ENCODE measurements at regions not wholly inside any gene's neighbourhood (a gene's known extent, or its start where the extent isn't known, plus 50 kb on each side); places are given as distances from the start of the nearest gene placed in this dataset.
A peak's percentile ranks its signal among the peaks of the same experiment; 100 is the strongest.

- peak; percentile 93 to 96 for ATAC-seq (replicated peaks)
- Mint-ChIP-seq H3K27ac (no peak overlapping the region), H3K4me3 (no peak overlapping the region), H3K27me3 (no peaks in the 10 kb centered on the region), H3K36me3 (no peaks in the 10 kb centered on the region), H3K4me1 (no peaks in the 10 kb centered on the region), H3K9me3 (no peaks in the 10 kb centered on the region)
- peak; percentile 30 for DNase-seq
Observed at GRCh38 chr18:11518788-11519685, 90.4 kb upstream of the SLC35G4 start.

GRCh38 chr18:11517704-11518103 is 91.7 kb upstream of the SLC35G4 start:
- Mint-ChIP-seq H3K27me3 (no peaks in the 10 kb centered on the region), H3K4me1 (no peaks in the 10 kb centered on the region), H3K27ac (no peak overlapping the region), H3K36me3 (no peaks in the 10 kb centered on the region), H3K9me3 (no peaks in the 10 kb centered on the region), H3K4me3 (no peak overlapping the region)
- DNase-seq (no peak), ATAC-seq (replicated peaks) (no peak)

- DNase-seq (no peak), ATAC-seq (replicated peaks) (no peak)
- H3K4me3 Mint-ChIP-seq, result no peak overlapping the region
- H3K27ac Mint-ChIP-seq, result no peak overlapping the region
- H3K4me1 Mint-ChIP-seq, result peaks cover under 1 to 1% of the 10 kb centered on the region in 2 donors
- H3K36me3 Mint-ChIP-seq, result no peaks in the 10 kb centered on the region
- no peaks in the 10 kb centered on the region for H3K9me3 Mint-ChIP-seq
- H3K27me3 Mint-ChIP-seq, result no peaks in the 10 kb centered on the region
Observed at GRCh38 chr18:11516751-11517503, 92.5 kb upstream of the SLC35G4 start.

- Mint-ChIP-seq H3K27me3 (no peaks in the 10 kb centered on the region), H3K36me3 (no peaks in the 10 kb centered on the region), H3K4me3 (no peak overlapping the region), H3K27ac (no peak overlapping the region), H3K9me3 (no peaks in the 10 kb centered on the region), H3K4me1 (peaks cover 4 to 9% of the 10 kb centered on the region in 2 donors)
- no peak for DNase-seq
- ATAC-seq (replicated peaks), result no peak
Observed at GRCh38 chr18:11514267-11514666, 95.1 kb upstream of the SLC35G4 start.

GRCh38 chr18:11512096-11513025 is 97.0 kb upstream of the SLC35G4 start:
- ATAC-seq (replicated peaks) (no peak), DNase-seq (no peak)
- H3K27me3 Mint-ChIP-seq, result no peaks in the 10 kb centered on the region
- H3K36me3 Mint-ChIP-seq, result no peaks in the 10 kb centered on the region
- no peak overlapping the region for H3K4me3 Mint-ChIP-seq
- H3K27ac Mint-ChIP-seq, result no peak overlapping the region
- H3K9me3 Mint-ChIP-seq, result no peaks in the 10 kb centered on the region
- H3K4me1 Mint-ChIP-seq, result peaks cover 4 to 9% of the 10 kb centered on the region in 2 donors

GRCh38 chr18:11511434-11512095 is 97.8 kb upstream of the SLC35G4 start:
- ATAC-seq (replicated peaks) (peak in 1 of 2 donors; percentile 38), DNase-seq (no peak)
- H3K9me3 Mint-ChIP-seq, result no peaks in the 10 kb centered on the region
- H3K4me3 Mint-ChIP-seq, result no peak overlapping the region
- no peaks in the 10 kb centered on the region for H3K27me3 Mint-ChIP-seq
- H3K4me1 Mint-ChIP-seq, result peaks cover 4 to 9% of the 10 kb centered on the region in 2 donors
- peak overlapping the region; percentile 33 for H3K27ac Mint-ChIP-seq
- H3K36me3 Mint-ChIP-seq, result no peaks in the 10 kb centered on the region

- H3K27me3 Mint-ChIP-seq, result no peaks in the 10 kb centered on the region
- peaks cover 2 to 8% of the 10 kb centered on the region in 2 donors for H3K4me1 Mint-ChIP-seq
- no peak for ATAC-seq (replicated peaks)
- no peaks in the 10 kb centered on the region for H3K36me3 Mint-ChIP-seq
- no peak for DNase-seq
- H3K4me3 Mint-ChIP-seq, result no peak overlapping the region
- no peaks in the 10 kb centered on the region for H3K9me3 Mint-ChIP-seq
- no peak overlapping the region for H3K27ac Mint-ChIP-seq
Observed at GRCh38 chr18:11506856-11507255, 102.5 kb upstream of the SLC35G4 start.

- H3K27me3 Mint-ChIP-seq, result no peaks in the 10 kb centered on the region
- no peaks in the 10 kb centered on the region for H3K36me3 Mint-ChIP-seq
- no peaks in the 10 kb centered on the region for H3K4me1 Mint-ChIP-seq
- no peak for DNase-seq
- H3K9me3 Mint-ChIP-seq, result no peaks in the 10 kb centered on the region
- ATAC-seq (replicated peaks), result no peak
- H3K27ac Mint-ChIP-seq, result no peak overlapping the region
- H3K4me3 Mint-ChIP-seq, result no peak overlapping the region
Observed at GRCh38 chr18:11505993-11506392, 103.4 kb upstream of the SLC35G4 start.

- ATAC-seq (replicated peaks), result no peak
Observed at GRCh38 chr18:11504962-11505361, 104.4 kb upstream of the SLC35G4 start.

GRCh38 chr18:11502368-11502767 is 107.0 kb upstream of the SLC35G4 start:
- H3K27ac Mint-ChIP-seq, result no peak overlapping the region
- no peaks in the 10 kb centered on the region for H3K4me1 Mint-ChIP-seq
- H3K4me3 Mint-ChIP-seq, result no peak overlapping the region
- ATAC-seq (replicated peaks) (no peak), DNase-seq (no peak)
- no peaks in the 10 kb centered on the region for H3K36me3 Mint-ChIP-seq
- no peaks in the 10 kb centered on the region for H3K9me3 Mint-ChIP-seq
- H3K27me3 Mint-ChIP-seq, result no peaks in the 10 kb centered on the region

More at GRCh38 chr18:11504962-11505361, 104.4 kb upstream of the SLC35G4 start:
- Mint-ChIP-seq H3K36me3 (no peaks in the 10 kb centered on the region), H3K9me3 (no peaks in the 10 kb centered on the region), H3K27me3 (no peaks in the 10 kb centered on the region), H3K4me3 (no peak overlapping the region), H3K27ac (no peak overlapping the region), H3K4me1 (no peaks in the 10 kb centered on the region)
- no peak for DNase-seq

- H3K27ac Mint-ChIP-seq, result no peak overlapping the region
- H3K4me1 Mint-ChIP-seq, result no peaks in the 10 kb centered on the region
- no peaks in the 10 kb centered on the region for H3K27me3 Mint-ChIP-seq
Observed at GRCh38 chr18:11501352-11501751, 108.0 kb upstream of the SLC35G4 start.

GRCh38 chr18:11500153-11501122 is 109.0 kb upstream of the SLC35G4 start:
- Mint-ChIP-seq H3K9me3 (no peaks in the 10 kb centered on the region), H3K27ac (no peak overlapping the region), H3K4me3 (no peak overlapping the region), H3K36me3 (no peaks in the 10 kb centered on the region), H3K27me3 (no peaks in the 10 kb centered on the region), H3K4me1 (no peaks in the 10 kb centered on the region)
- no peak for DNase-seq
- peak; percentile 60 to 74 for ATAC-seq (replicated peaks)

More at GRCh38 chr18:11501352-11501751, 108.0 kb upstream of the SLC35G4 start:
- Mint-ChIP-seq H3K4me3 (no peak overlapping the region), H3K9me3 (no peaks in the 10 kb centered on the region), H3K36me3 (no peaks in the 10 kb centered on the region)
- DNase-seq (no peak), ATAC-seq (replicated peaks) (no peak)

GRCh38 chr18:11498821-11499220 is 110.6 kb upstream of the SLC35G4 start:
- Mint-ChIP-seq H3K4me1 (no peaks in the 10 kb centered on the region), H3K27ac (no peak overlapping the region), H3K4me3 (no peak overlapping the region), H3K36me3 (no peaks in the 10 kb centered on the region), H3K9me3 (no peaks in the 10 kb centered on the region), H3K27me3 (no peaks in the 10 kb centered on the region)
- no peak for DNase-seq
- no peak for ATAC-seq (replicated peaks)

All from stimulated activated naive B cell treated with anti-CD40 and anti-IgM and Interleukin-4, amounts not matched to agents 10 μg/mL and 1 μg/mL and 100 μg/mL, for 72 hours (primary cell).